Fibroblast of the aortic adventitia (primary cell): ENCODE measurements at regions not wholly inside any gene's neighbourhood (a gene's known extent, or its start where the extent isn't known, plus 50 kb on each side); places are given as distances from the start of the nearest gene placed in this dataset.

Experiments
- DNase-seq: peaks from one replicate; pipeline ENCODE4 v3.0.0-alpha.2; 2010; ENCODE audit warnings: low read depth
- H3K4me3 ChIP-seq: 2 replicates; pipeline ENCODE4 v1.5.1; 2011; ENCODE audit warnings: low read depth, mild to moderate bottlenecking, control low read depth, low read length, moderate library complexity
- TF ChIP-seq, protein P1 (sequence below): IDR thresholded peaks from 2 replicates; pipeline ENCODE4 v1.5.1; 2011; ENCODE audit warnings: mild to moderate bottlenecking, low read length, control low read depth, inconsistent platforms; ENCODE audit not compliant: insufficient read depth

DNA sequence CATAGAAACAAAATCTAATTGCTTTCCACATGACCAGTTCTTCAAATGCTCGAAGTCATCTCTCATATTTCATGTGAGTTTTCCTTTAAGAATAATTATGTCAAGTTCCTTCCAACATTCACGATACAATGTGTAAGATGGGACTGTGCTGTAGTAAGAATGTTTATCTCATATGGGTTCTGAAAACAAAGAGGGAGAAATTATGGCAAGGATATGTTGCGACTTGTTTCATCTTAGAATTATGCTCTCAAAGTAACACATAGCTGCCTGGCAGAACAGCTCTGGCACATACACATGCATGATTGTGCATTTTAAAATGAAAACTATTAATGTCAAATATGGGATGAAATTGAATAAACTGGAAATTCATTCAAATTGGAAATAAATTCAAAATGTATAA lies 314.8 kb upstream of the ACVR2A start:
- TF ChIP-seq, protein P1, sequence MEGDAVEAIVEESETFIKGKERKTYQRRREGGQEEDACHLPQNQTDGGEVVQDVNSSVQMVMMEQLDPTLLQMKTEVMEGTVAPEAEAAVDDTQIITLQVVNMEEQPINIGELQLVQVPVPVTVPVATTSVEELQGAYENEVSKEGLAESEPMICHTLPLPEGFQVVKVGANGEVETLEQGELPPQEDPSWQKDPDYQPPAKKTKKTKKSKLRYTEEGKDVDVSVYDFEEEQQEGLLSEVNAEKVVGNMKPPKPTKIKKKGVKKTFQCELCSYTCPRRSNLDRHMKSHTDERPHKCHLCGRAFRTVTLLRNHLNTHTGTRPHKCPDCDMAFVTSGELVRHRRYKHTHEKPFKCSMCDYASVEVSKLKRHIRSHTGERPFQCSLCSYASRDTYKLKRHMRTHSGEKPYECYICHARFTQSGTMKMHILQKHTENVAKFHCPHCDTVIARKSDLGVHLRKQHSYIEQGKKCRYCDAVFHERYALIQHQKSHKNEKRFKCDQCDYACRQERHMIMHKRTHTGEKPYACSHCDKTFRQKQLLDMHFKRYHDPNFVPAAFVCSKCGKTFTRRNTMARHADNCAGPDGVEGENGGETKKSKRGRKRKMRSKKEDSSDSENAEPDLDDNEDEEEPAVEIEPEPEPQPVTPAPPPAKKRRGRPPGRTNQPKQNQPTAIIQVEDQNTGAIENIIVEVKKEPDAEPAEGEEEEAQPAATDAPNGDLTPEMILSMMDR: no peak

DNA sequence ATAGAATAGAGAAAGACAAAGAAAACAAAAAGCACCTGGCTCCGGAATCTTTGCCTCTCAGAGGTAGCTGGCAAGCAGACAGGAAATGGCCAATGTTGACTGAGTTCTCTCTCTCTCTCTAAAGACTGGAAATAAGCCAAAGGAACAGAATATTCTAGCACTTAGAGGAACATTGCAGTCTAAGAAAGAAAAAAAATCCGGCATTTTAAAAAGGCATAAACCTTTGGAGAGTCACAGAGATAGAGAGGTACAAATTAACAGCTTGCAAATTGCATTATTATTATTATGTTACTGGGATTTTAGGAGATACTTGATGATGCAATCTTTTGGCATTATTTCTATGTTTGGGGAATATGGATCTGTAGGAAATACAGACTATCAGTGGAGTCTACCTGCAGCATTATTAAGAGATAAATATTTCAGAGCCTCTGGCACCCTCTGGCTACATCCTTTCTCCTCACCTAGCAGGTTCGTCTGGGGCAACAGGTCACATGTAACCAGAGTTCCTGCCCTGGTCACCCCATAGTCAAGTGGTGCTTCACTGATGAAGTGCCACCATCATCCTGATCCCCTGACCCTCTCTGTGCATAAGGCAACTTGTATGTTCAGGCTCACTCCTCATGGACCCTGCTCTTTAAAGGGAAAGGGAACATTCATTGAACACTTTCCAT lies 318.9 kb upstream of the ACVR2A start:
- TF ChIP-seq, protein P1: no peak
- H3K4me3 ChIP-seq: no peak overlapping the region
- DNase-seq: no peak

More for the DNA sequence above, 314.8 kb upstream of the ACVR2A start:
- DNase-seq: no peak
- H3K4me3 ChIP-seq: no peak overlapping the region

- no peak for DNase-seq
- TF ChIP-seq, protein P1: no peak
- H3K4me3 ChIP-seq: no peak overlapping the region
Observed at GRCh38 chr2:147524912-147525311, 319.9 kb upstream of the ACVR2A start.

GRCh38 chr2:147523415-147523814 lies 321.4 kb upstream of the ACVR2A start:
- DNase-seq: no peak
- no peak overlapping the region for H3K4me3 ChIP-seq
- TF ChIP-seq, protein P1: no peak

GRCh38 chr2:147521936-147522335 lies 322.9 kb upstream of the ACVR2A start:
- TF ChIP-seq, protein P1: no peak
- no peak for DNase-seq
- no peak overlapping the region for H3K4me3 ChIP-seq

DNA sequence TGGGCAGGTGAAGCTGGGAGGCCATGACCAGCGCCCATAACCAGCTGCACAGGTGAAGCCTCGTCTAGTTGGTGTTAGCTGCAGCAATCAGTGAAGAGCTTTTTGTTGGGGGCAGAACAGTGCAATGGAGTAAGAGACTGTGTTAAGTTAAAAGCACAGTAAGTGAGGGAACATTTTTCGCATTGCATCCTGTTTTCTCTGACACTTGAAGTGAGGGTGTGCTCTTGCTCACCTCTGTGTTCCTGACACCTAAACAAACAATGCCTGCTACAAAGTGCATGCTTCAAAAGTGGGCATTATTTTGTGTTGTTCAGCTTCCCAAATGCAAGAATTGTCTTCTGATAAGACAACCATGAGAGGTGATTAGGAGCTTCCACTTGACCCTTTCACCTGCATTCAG lies 324.0 kb upstream of the ACVR2A start:
- TF ChIP-seq, protein P1: no peak
- no peak overlapping the region for H3K4me3 ChIP-seq
- DNase-seq: no peak

- TF ChIP-seq, protein P1: no peak
- DNase-seq: no peak
- no peak overlapping the region for H3K4me3 ChIP-seq
Observed at GRCh38 chr2:147519178-147519577, 325.7 kb upstream of the ACVR2A start.
